HG03139 (cell line): ENCODE measurements at regions not wholly inside any gene's neighbourhood (a gene's known extent, or its start where the extent isn't known, plus 50 kb on each side); places are given as distances from the start of the nearest gene placed in this dataset.
"Not testable (repeated sequence)": the region's sequence is repeated elsewhere in the genome, so short reads cannot be mapped to it uniquely, and the experiment has no call there.

Experiments used
- ATAC-seq: cut with Tn5 transposase; IDR thresholded peaks from one replicate; pipeline ENCODE4 v1.9.1; 2021; ENCODE audit not compliant: unreplicated experiment

- no peak for ATAC-seq
These were observed 150.6 kb downstream of the FHIP1A start for GRCh38 chr4:151559595-151559994.

DNA sequence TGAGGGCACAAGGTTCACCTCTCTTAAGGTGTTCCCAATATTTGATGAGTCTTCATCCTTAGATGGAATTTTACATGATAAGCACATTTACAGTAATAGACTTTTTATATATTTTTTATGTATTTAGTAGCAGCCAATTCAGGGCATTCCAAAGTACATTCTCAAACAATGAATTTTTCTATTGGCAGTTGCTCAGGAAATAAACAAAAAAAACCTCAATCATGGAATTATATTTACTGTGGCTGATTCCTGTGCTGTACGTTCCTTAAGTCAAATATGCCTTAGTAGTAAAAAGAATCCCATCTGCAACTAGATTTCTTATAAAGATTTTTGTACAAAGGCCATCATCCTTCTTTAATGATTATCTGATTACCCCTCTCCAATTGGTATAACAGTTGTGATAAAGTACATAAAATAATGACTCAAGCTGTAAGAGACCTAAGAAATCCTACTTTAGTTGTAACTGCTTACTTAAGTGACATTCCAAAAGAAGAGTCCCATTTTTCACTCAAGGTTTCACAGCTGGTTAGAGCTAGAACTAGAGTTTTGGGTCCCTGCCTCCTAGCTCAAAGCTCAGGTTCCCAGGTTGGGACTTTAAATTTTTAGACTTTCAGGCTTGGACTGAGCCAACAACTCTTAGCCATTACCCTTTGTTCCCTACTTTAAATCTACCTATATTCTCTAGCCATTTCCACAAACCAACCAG is 152.7 kb downstream of the FHIP1A start:
- no peak for ATAC-seq

DNA sequence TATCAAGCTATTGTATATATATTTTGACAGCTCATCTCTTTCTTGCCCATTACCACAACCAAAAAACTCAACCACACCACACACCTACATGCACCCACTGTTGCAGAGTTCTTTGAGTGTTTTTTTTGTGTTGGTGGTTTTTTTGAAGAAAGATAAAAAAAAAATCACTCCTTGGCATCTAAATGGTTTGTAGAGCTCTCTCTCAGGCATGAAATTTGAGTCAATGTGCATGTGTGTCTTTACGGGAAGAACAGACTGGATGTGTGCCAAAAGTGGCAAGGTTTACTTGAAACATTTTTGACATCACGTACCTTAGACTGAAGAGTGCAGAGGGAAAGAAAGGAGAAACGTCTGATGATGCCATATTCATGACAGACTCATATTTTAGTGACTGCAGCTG is 154.2 kb downstream of the FHIP1A start:
- ATAC-seq = no peak

GRCh38 chr4:151564321-151564720 is 155.3 kb downstream of the FHIP1A start:
- ATAC-seq = no peak

DNA sequence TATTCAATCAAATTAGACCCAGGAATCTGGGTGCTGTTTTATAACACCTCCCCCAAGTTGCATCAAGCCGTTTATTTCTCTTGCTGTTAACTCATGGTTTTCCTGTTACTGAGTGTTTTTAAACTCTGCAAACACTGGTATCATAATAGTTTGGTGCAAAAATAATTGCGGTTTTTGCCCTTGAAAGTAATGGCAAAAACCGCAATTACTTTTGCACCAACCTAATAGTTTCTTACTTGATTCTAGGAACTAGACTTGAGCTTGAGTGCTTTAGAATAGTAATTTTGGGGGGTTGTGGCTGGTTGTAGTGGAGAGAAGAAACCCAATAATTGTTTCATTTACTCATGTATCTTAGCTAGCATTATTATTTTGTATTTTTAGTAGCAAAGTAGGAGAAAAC is 156.6 kb downstream of the FHIP1A start:
- ATAC-seq = no peak

DNA sequence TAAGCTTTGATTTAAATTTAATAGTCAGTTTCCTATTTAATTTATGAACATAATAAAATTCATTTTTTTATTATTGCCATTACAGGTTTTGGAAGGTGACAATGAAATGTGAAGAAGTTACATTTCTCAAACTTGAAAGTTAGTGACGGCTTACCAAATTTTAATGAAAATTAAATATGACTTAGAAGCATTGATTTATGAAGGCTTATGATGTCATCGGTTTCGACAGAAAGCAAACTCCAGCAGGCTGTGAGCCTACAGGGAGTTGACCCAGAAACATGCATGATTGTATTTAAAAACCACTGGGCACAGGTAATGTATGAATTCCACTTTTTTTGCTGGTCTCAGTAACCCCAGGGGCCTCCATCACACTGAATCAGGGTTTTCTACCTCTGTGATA is 157.1 kb downstream of the FHIP1A start:
- no peak for ATAC-seq

DNA sequence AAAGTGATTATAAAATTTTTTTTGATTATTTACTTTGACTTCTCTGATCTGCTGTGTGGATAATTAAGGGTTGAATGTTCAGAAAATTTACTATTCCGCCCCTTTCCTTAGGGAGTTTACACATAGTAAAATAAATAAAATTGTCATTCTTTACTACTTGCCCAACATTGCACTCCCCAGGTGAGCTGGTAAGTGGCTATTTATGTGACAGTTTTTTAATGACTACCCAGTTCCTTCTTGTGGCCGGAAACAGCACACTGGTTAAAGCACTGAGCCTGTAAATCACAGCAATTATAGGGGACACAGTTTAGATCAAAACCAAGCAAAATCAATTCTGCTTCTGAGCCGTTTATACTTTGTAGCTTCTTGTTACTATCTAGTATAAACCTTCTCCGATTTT is 158.1 kb downstream of the FHIP1A start:
- ATAC-seq = peak; percentile 88

DNA sequence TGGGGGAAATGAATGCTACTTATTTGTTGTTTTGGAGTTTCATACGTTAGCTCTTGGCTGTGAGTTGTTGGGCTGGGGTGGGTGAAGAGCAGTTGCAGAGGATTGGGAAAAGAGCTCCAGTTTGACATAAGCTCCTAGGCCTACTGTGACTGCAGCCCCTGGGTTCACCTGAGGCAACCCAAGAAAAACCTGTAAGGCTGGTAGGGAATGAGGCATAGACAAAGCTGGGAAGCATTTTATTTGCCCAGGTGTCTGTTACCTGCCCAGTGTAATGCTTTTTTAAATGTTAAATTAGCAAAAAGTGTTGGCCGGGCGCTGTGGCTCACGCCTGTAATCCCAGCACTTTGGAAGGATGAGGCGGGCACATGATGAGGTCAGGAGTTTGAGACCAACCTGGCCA is 160.0 kb downstream of the FHIP1A start:
- ATAC-seq = no peak

DNA sequence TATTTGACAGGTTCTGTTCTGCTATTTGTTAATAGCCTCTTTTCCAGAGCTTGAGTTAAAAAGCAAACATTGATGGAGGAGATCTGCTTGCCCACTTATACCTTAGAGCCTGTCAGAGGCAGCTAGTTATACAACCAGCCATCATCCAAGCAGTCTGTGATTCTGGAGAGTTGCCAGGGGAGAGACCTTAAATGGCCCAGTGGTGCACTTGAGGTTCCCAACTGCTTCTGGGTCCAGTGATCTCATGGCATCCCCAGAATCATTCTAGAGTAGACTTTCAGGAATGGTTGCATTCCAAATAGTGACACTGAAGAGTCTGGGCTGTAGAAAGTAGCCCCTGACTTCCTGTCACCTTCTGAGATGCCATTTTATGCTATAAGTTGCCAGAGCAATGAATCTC is 160.7 kb downstream of the FHIP1A start:
- no peak for ATAC-seq

- no peak for ATAC-seq
These were observed 164.5 kb downstream of the FHIP1A start for GRCh38 chr4:151573474-151573873.

DNA sequence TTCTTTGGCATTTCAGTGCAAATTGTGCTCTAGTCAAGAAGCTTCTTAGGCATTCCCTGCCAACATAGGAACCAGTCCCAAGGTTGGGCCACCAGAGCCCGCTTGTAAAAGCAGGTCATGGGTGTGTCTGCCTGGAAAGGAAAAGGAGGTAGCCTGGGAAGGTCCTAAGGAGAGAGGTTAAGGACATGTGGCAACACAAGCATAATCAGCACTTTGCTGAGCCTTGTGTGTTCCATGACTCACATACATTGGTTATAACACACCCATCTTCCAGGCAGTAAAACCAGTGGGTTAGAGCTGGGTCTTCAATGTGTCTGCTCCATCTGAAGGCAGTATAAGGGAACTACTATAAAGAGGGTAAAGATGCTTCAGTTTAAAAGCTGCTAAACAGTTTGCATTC is 165.0 kb downstream of the FHIP1A start:
- ATAC-seq = no peak

GRCh38 chr4:151574968-151575367 is 166.0 kb downstream of the FHIP1A start:
- ATAC-seq = no peak

DNA sequence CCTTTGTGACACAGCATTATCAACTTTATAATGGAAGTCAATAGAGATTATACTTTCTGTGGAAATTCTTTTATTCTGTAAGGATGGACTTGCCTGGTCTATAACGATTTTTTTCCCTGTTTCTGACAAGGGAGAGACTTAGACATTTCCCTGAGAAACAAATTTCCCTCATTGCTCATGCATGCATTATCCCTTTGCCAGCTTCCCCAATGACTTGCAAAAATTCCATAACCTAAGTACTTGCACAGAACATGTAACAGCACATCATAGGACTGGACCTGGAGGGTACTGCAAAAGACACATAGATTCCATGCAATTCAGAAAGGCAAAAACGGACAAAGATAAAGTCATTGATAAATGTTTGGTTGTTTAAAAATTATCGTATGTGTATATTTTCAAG is 166.7 kb downstream of the FHIP1A start:
- ATAC-seq = no peak

- ATAC-seq = no peak
These were observed 167.7 kb downstream of the FHIP1A start for GRCh38 chr4:151576627-151577026.

DNA sequence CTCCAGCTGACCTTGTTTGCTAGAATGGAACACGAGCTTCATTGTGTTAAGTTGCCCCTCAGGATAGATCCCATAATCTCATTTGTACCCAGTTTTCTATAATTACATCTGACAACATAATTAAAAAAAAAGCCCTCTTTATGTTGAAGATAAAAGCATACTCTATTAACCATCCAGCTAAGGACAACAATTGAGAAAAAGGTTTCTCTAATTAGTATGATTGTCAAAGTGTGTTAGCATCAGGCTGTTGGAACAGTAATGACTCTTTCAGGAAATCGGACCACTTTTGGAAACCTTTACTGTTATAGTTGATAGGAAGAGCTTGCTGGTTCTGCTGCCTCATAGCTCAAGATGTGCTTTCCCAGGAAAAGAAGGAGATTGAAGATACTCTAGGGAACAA is 172.6 kb downstream of the FHIP1A start:
- ATAC-seq = no peak

DNA sequence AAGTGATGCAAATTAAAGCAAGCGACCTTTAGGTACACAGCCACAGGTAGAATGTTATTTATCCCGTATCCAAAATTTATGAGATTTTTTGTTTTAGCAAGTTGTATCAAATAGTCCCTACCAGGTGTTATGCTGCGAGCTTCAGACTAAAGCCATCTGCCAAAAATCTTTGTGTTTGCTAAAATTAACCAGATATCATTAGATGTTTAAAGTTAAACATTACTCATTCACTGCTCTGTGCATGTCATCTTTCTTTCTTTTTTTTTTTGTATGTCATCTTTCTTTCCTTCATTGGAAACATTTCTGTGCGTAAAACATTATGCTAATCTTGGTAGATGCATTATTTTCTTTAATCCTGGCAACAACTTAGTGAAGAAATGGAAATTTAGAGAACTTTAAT is 173.1 kb downstream of the FHIP1A start:
- no peak for ATAC-seq

- ATAC-seq = no peak
These were observed 174.4 kb downstream of the FHIP1A start for GRCh38 chr4:151583157-151583914.

DNA sequence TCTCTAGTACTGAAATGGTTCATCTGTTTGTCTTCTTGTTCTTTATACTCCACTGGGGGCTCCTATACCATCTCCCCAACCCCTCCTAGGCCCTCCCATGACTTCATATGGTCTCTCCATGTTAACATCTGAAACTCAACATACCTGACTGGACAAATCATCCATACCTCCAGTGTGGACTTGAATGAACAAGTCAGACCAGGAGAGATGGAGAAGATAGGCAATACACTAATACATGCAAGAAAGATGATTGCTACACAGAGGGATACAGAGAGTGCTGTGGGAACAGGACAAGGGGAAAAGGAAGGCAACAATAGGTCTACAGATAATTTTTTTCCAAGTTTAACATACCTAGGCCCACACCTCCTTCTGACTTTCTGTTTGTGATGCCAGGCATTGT is 175.1 kb downstream of the FHIP1A start:
- ATAC-seq = no peak

DNA sequence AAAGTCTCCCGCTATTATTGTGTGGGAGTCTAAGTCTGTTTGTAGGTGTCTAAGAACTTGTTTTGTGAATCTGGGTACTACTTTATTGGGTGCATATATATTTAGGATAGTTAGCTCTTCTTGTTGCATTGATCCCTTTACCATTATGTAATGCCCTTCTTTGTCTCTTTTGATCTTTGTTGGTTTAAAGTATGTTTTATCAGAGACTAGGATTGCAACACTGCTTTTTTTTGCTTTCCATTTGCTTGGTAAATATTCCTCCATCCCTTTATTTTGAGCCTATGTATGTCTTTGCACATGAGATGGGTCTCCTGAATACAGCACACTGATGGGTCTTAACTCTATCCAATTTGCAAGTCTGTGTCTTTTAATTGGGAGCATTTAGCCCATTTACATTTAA is 165.2 kb downstream of the GATB start:
- not testable (repeated sequence) for ATAC-seq

DNA sequence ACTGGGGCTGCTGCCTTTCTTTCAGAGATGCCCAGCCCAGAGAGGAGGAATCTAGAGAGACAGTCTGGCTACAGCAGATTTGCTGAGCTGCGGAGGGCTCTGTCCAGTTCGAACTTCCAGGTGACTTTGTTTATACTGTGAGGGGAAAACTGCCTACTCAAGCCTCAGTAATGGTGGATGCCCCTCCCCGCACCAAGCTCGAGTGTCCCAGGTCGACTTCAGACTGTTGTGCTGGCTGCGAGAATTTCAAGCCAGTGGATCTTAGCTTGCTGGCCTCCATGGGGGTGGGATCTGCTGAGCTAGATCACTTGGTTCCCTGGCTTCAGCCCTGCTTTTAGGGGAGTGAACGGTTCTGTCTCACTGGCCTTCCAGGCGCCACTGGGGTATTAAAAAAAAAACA is 163.1 kb downstream of the GATB start:
- ATAC-seq = not testable (repeated sequence)

- no peak for ATAC-seq
These were observed 160.9 kb downstream of the GATB start for GRCh38 chr4:151599863-151600262.

- ATAC-seq = no peak
These were observed 160.4 kb downstream of the GATB start for GRCh38 chr4:151600432-151600831.

- ATAC-seq = no peak
These were observed 157.4 kb downstream of the GATB start for GRCh38 chr4:151603377-151603776.
